Stimulated activated CD8-positive, alpha-beta memory T cell treated with anti-CD3 and anti-CD28 coated beads, Interleukin-12 subunit alpha, Interleukin-12 subunit beta, amount 100 ng/mL, for 1 hour (primary cell): ENCODE measurements at regions not wholly inside any gene's neighbourhood (a gene's known extent, or its start where the extent isn't known, plus 50 kb on each side); places are given as distances from the start of the nearest gene placed in this dataset.
"Not testable (repeated sequence)": the region's sequence is repeated elsewhere in the genome, so short reads cannot be mapped to it uniquely, and the experiment has no call there.

ENCODE experiments used
- DNase-seq: peaks from one replicate; pipeline ENCODE4 v3.0.0-alpha.2; 2020; ENCODE audit warnings: low read depth

GRCh38 chr15:38614621-38615020 lies 50.0 kb upstream of the RASGRP1 start:
- DNase-seq, result no peak

DNA sequence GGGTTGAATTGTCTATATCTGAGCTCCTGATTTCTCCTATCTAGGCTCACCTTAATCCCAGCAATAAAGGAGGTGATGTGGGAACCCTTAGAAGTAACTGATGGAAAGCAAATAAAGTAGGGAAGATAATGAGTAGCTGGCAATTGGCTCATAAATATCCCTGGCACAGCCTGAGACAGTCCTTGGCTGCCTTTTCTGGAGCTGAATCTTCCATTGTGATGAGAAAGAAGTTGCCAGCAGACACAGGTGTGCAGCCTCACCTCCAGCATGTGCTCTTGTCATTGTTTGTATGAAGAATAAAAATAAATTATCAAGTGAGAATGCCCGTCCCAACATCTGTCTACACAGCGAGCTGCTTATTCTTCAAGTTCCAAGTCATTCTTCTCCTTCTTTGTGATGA lies 53.2 kb upstream of the RASGRP1 start:
- no peak for DNase-seq

GRCh38 chr15:38618242-38618955 lies 53.8 kb upstream of the RASGRP1 start:
- DNase-seq, result no peak

DNA sequence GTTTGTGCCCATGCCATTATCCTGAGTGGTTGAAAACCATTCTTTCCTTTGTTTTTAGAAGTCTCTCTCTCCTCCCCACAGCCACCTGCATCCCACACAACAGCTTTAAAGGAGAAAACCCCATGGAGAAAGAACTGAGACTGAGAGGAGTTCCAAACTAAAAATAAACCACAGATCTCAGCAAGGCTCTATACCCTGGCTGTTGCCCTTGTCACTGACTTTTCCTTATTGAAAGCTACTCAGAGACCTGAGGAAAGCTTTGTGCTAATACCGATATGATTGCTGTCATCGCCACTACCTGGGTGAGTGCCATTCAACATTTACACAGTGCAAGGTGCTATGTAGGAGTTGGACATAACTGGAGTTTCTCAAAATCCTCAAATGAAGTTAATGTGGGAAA lies 55.5 kb upstream of the RASGRP1 start:
- DNase-seq, result no peak

DNA sequence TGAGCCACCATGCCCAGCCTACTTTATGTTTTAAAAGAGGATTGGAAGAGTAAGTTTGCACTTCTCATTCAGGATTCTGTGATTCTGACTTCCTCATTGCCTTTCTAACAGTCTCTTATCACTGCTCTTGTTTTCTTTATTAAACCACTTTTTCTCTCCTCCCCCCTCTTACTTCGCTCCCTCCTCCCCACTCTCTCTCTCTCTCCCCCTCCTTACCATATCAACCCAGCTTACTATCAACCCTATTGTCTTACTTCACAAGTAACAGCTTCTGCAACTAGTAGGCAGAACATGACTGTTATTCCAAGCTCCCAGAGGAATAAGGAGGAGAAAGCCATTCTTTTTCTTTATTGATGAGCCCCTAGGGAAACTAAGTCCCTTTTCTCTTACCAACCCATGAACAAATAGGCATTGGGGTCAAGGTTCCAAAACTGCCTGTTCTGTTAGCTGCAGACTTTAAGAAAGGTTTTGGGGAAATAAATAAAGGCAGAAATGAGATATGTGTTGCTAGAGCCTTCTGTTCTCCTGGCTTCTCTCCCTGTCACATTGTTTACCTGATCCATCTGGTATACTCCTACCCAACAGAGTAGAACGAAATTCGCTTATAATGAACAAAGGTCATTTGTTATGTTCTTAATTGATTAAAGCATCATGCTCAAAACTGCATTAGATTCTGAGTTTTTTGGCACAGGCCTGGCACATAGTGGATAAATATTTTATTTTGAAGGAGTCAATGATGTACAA lies 56.4 kb upstream of the RASGRP1 start:
- DNase-seq, result no peak

- DNase-seq, result no peak
Measured at GRCh38 chr15:38622304-38622703, 57.7 kb upstream of the RASGRP1 start.

DNA sequence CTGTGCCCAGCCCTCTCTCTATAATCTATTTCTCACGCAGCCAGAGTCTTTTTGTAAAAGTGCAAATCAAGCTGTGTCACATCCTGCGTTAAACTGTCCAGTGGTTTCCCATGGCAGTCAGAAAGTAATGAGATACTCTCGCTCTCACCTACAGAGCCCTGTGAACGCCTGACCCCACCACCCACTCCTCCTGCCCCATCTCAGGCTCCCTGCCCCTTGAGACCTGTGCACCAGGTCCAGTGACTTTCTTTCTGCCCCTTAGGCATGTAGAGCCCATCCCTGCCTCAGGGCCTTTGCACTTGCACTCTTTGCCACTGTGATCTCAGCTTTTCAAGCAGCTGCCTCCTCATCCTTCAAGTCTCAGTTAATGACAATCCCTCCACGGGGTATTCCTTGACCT lies 58.3 kb upstream of the RASGRP1 start:
- no peak for DNase-seq

- DNase-seq, result no peak
Measured at GRCh38 chr15:38623744-38624143, 59.1 kb upstream of the RASGRP1 start.

- DNase-seq, result no peak
Measured at GRCh38 chr15:38624244-38625205, 59.9 kb upstream of the RASGRP1 start.

GRCh38 chr15:38625886-38626285 lies 61.3 kb upstream of the RASGRP1 start:
- DNase-seq, result no peak

DNA sequence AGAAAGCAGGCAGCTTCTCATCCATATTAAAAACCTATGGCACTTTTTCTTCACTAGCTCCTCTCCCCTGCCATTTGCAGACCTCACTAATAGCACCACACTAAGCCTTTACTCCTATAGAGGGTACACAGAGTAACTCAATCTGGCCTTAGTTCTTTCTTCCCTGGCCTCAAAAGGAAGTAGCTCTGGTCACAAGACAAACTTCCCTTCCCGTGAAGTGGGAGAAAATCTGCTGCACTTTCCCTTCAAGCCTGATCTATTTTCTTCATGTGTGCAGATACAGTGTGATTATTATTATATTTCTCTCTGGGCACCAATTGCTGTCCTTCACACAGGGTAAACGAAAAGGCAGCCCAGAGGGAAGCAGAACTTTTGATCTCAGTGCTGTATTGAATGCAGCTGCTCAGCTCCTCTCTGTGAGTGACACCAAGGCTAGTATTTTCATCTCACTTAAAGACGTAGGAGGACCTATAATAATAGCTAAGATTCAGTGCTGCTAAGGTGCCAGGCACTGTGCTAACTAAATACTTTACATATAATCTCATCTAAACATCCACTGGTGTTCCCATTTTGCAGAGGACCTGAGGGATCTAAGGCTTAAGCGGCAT lies 61.9 kb upstream of the RASGRP1 start:
- DNase-seq, result no peak

- DNase-seq, result no peak
Measured at GRCh38 chr15:38627689-38628277, 63.2 kb upstream of the RASGRP1 start.

DNA sequence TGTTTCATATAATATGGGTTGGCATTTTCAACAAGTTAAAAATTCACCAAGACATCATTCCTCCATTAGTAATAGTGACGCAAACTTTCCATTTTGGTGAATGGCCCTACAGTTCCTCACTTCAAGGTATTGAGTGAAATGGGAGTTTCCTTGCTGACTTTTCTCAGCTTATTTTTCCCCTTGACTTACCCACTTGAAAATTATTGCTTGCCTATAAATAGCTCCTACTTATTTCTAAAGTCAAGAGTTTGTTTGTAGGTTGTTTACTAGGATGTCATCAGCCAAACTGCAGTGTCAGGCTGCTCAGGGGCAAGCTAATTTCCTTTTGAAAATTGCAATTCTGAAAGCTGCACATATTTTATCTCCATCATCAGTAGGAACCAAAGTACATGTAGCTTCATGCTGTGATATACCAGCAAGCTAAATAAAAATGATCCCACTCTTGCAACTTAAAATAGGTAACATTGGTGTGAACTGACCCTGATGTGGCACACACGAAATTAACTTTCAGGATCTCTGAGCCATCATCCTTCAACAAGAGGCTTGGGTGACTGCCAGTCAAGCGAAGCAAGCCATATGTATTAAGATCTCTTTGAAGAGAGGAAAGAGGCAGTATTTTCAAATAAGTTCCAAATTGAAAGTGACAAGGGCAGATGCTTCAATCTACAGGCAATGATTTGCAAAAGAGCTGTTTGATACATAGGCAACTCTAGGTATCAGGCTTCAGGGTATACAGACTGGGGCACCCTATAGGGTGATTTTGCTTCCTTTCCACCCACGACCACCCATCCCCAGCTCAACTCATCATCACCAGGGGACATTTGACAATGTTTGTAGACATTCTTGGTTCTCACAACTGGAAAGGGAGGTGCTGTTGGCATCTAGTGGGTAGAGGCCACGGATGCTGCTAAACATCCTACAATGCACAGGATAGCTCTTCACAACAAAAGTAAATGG lies 66.8 kb upstream of the RASGRP1 start:
- no peak for DNase-seq

DNA sequence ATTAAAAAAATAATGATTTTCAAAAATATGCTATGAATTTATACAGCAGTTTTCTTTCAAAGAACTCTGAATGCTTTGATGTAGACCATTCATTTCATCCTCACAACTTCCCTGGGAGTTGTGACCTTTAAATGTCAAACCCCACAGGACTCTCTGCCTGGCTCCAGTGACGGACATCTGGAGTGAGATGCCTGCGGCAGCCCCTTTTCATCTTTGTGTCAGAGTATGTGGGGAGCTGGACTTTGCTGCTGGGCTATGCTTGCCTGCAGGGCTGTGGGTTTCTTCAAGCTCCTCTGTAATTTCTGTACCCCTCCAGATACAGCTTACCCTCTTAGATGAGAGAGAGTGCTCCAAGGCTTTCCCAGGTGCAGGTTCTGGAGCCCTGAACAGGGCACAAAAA lies 70.6 kb upstream of the RASGRP1 start:
- DNase-seq, result no peak

DNA sequence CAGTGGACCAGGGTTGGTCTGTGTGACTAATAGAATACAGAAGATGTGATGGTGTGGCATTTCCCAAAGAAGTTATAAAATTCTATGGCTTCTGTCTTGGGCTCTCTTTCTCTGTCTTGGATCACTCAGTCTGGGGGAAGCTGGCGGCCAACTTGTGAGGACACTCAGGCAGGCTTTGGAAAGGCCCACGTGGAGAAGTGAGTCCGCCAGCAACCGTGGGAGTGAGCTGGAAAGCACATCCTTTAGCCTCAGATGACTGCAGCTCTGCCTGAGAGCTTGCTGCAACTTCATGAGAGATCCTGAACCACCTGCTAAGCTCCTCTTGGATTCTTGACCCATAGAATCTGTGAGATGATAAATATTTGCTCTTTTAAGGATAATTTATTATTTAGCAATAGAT lies 72.0 kb upstream of the RASGRP1 start:
- no peak for DNase-seq

- no peak for DNase-seq
Measured at GRCh38 chr15:38638126-38638525, 73.5 kb upstream of the RASGRP1 start.

DNA sequence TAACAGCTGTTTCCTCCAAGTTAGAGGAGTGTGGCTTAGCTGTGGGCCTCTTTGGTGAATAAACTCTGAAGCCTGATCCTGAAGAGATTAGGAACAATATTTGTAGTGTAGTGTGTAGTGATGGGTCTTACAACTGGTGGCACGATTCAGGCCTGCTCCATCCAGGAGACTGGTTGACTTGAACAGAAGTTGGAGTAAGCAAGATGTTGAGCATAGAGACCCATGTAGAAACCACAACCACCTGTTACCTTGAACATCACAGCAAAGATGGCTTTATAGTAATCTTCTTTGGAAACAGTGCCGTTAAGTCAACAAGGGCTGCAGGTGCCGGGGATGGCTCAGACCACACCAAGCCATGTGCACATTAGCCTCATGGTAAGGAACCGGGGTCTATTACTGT lies 74.2 kb upstream of the RASGRP1 start:
- DNase-seq, result no peak

- no peak for DNase-seq
Measured at GRCh38 chr15:38642689-38643270, 78.2 kb upstream of the RASGRP1 start.

- not testable (repeated sequence) for DNase-seq
Measured at GRCh38 chr15:38644353-38644752, 79.7 kb upstream of the RASGRP1 start.

- no peak for DNase-seq
Measured at GRCh38 chr15:38646716-38647115, 82.1 kb upstream of the RASGRP1 start.
